Neural progenitor cell (in vitro differentiated cells): ENCODE measurements at regions not wholly inside any gene's neighbourhood (a gene's known extent, or its start where the extent isn't known, plus 50 kb on each side); places are given as distances from the start of the nearest gene placed in this dataset.

Experiments
- DNase-seq: peaks from one replicate; pipeline ENCODE4 v3.0.0-alpha.2; 2016; ENCODE audit warnings: low spot score
- H2AFZ ChIP-seq: fragments of 200-600 bp; sonication (generic); replicated peaks from 2 replicates; pipeline ENCODE4 v1.6.1; 2016; ENCODE audit warnings: antibody characterized with exemption
- H3F3A ChIP-seq: fragments of 200-600 bp; sonication (generic); 2 replicates; pipeline ENCODE4 v1.6.1; 2016; ENCODE audit warnings: antibody characterized with exemption, low read depth
- H3K27ac ChIP-seq: fragments of 200-600 bp; sonication (generic); 2 replicates; pipeline ENCODE4 v1.5.1; 2016; ENCODE audit warnings: mild to moderate bottlenecking
- H3K27me3 ChIP-seq: fragments of 200-600 bp; sonication (generic); 2 replicates; pipeline ENCODE4 v1.6.1; 2016; ENCODE audit warnings: mild to moderate bottlenecking, moderate library complexity
- H3K36me3 ChIP-seq: fragments of 200-600 bp; sonication (generic); 2 replicates; pipeline ENCODE4 v1.5.1; 2016
- H3K4me1 ChIP-seq: fragments of 200-600 bp; sonication (generic); 2 replicates; pipeline ENCODE4 v1.6.1; 2016; ENCODE audit warnings: mixed run types
- H3K4me2 ChIP-seq: fragments of 200-600 bp; sonication (generic); 2 replicates; pipeline ENCODE4 v1.6.1; 2016
- H3K4me3 ChIP-seq: fragments of 200-600 bp; sonication (generic); 2 replicates; pipeline ENCODE4 v1.5.1; 2016
- H3K79me2 ChIP-seq: fragments of 200-600 bp; sonication (generic); 2 replicates; pipeline ENCODE4 v1.6.1; 2016; ENCODE audit warnings: low read depth
- H3K9ac ChIP-seq: fragments of 200-600 bp; sonication (generic); 2 replicates; pipeline ENCODE4 v1.6.1; 2016
- H3K9me3 ChIP-seq: fragments of 200-600 bp; sonication (generic); 2 replicates; pipeline ENCODE4 v1.5.1; 2016; ENCODE audit warnings: low read depth
- H4K20me1 ChIP-seq: fragments of 200-600 bp; sonication (generic); 2 replicates; pipeline ENCODE4 v1.6.1; 2016; ENCODE audit warnings: low read depth
- H3K27ac Mint-ChIP-seq: 3 replicates; pipeline ENCODE4 v1.8.0; 2021; ENCODE audit warnings: mixed read lengths
- H3K27me3 Mint-ChIP-seq: 2 replicates; pipeline ENCODE4 v1.8.0; 2022; ENCODE audit warnings: low read depth, mild to moderate bottlenecking, inconsistent platforms, moderate library complexity, mixed read lengths; ENCODE audit not compliant: insufficient read depth
- H3K36me3 Mint-ChIP-seq: 3 replicates; pipeline ENCODE4 v1.8.0; 2021; ENCODE audit warnings: mixed read lengths
- H3K4me1 Mint-ChIP-seq: 3 replicates; pipeline ENCODE4 v1.8.0; 2021; ENCODE audit warnings: mixed read lengths
- H3K4me3 Mint-ChIP-seq: 3 replicates; pipeline ENCODE4 v1.8.0; 2021; ENCODE audit warnings: mild to moderate bottlenecking, moderate library complexity, mixed read lengths
- H3K9me3 Mint-ChIP-seq: 3 replicates; pipeline ENCODE4 v1.8.0; 2020; ENCODE audit warnings: mixed read lengths
- CTCF ChIP-seq: fragments of 200-600 bp; sonication (generic); IDR thresholded peaks from 2 replicates; pipeline ENCODE4 v1.5.1; 2017; ENCODE audit warnings: antibody characterized with exemption, mild to moderate bottlenecking
- EZH2 ChIP-seq: fragments of 200-600 bp; sonication (generic); IDR thresholded peaks from 2 replicates; pipeline ENCODE4 v1.6.1; 2017; ENCODE audit warnings: antibody characterized with exemption, mild to moderate bottlenecking, moderate library complexity
- EZH2phosphoT487 ChIP-seq: fragments of 200-600 bp; sonication (generic); IDR thresholded peaks from 2 replicates; pipeline ENCODE4 v1.6.1; 2017; ENCODE audit warnings: antibody characterized with exemption

GRCh38 chr6:44052419-44053023, 74.7 kb downstream of the MRPL14 start:
- Mint-ChIP-seq H3K36me3 (no peaks in the 10 kb centered on the region), H3K4me1 (peaks cover 44% of the 10 kb centered on the region), H3K9me3 (no peaks in the 10 kb centered on the region), H3K27ac (peak overlapping the region; percentile 77), H3K4me3 (peak overlapping the region; percentile 7), H3K27me3 (peaks cover 9% of the 10 kb centered on the region)
- Histone ChIP-seq H3K27me3 (no peaks in the 10 kb centered on the region), H3K79me2 (no peaks in the 10 kb centered on the region), H2AFZ (peak overlapping the region; percentile 15), H3K9me3 (no peaks in the 10 kb centered on the region), H3K36me3 (no peaks in the 10 kb centered on the region), H3K4me1 (peaks cover 13% of the 10 kb centered on the region), H3K9ac (no peak overlapping the region), H4K20me1 (no peaks in the 10 kb centered on the region), H3F3A (no peaks in the 10 kb centered on the region), H3K4me2 (no peak overlapping the region), H3K4me3 (no peak overlapping the region), H3K27ac (no peak overlapping the region)
- TF ChIP-seq EZH2phosphoT487 (no peak), CTCF (no peak), EZH2 (no peak)
- DNase-seq, result peak; percentile 59

GRCh38 chr6:44051515-44051914, 75.7 kb downstream of the MRPL14 start:
- H3K4me1 ChIP-seq, result peaks cover 13% of the 10 kb centered on the region

GRCh38 chr6:44050872-44051505, 76.3 kb downstream of the MRPL14 start:
- Histone ChIP-seq H3K4me3 (no peak overlapping the region), H3K79me2 (no peaks in the 10 kb centered on the region), H3K27ac (no peak overlapping the region), H3K27me3 (no peaks in the 10 kb centered on the region), H3K36me3 (no peaks in the 10 kb centered on the region), H3F3A (no peaks in the 10 kb centered on the region), H3K4me1 (peaks cover 13% of the 10 kb centered on the region), H3K9ac (no peak overlapping the region), H2AFZ (no peak overlapping the region), H3K9me3 (no peaks in the 10 kb centered on the region), H4K20me1 (no peaks in the 10 kb centered on the region), H3K4me2 (no peak overlapping the region)
- TF ChIP-seq CTCF, result no peak
- TF ChIP-seq EZH2, result no peak
- TF ChIP-seq EZH2phosphoT487, result no peak
- Mint-ChIP-seq H3K4me3 (no peak overlapping the region), H3K27ac (peak overlapping the region; percentile 67), H3K36me3 (no peaks in the 10 kb centered on the region), H3K4me1 (peaks cover 43% of the 10 kb centered on the region), H3K27me3 (peaks cover 7% of the 10 kb centered on the region), H3K9me3 (no peaks in the 10 kb centered on the region)
- DNase-seq, result no peak

More at GRCh38 chr6:44051515-44051914, 75.7 kb downstream of the MRPL14 start:
- no peaks in the 10 kb centered on the region for H4K20me1 ChIP-seq
- H3K27ac ChIP-seq, result no peak overlapping the region
- no peaks in the 10 kb centered on the region for H3K27me3 ChIP-seq
- Mint-ChIP-seq H3K27me3 (peaks cover 9% of the 10 kb centered on the region), H3K9me3 (no peaks in the 10 kb centered on the region), H3K4me1 (peaks cover 43% of the 10 kb centered on the region), H3K27ac (peak overlapping the region; percentile 77), H3K36me3 (no peaks in the 10 kb centered on the region), H3K4me3 (no peak overlapping the region)
- no peak overlapping the region for H3K9ac ChIP-seq
- H3K36me3 ChIP-seq, result no peaks in the 10 kb centered on the region
- H2AFZ ChIP-seq, result no peak overlapping the region
- no peaks in the 10 kb centered on the region for H3K9me3 ChIP-seq
- no peaks in the 10 kb centered on the region for H3F3A ChIP-seq
- no peak for DNase-seq
- no peaks in the 10 kb centered on the region for H3K79me2 ChIP-seq
- H3K4me2 ChIP-seq, result no peak overlapping the region
- TF ChIP-seq CTCF (no peak), EZH2 (no peak), EZH2phosphoT487 (no peak)
- no peak overlapping the region for H3K4me3 ChIP-seq
